Large intestine (tissue), 3 donors: ENCODE measurements at regions not wholly inside any gene's neighbourhood (a gene's known extent, or its start where the extent isn't known, plus 50 kb on each side); places are given as distances from the start of the nearest gene placed in this dataset.
"Not testable (repeated sequence)": the region's sequence is repeated elsewhere in the genome, so short reads cannot be mapped to it uniquely, and the experiment has no call there.

Experiments used
- DNase-seq, 2 donors: peaks; one replicate each; pipeline versions ENCODE4 v3.0.0 to v3.0.0-alpha.2; 2013
- H3K27ac ChIP-seq: one replicate; pipeline ENCODE4 v1.5.1; 2013; ENCODE audit warnings: low read length
- H3K27me3 ChIP-seq: 2 replicates; pipeline ENCODE4 v1.6.1; 2013; ENCODE audit warnings: low read length; ENCODE audit not compliant: control insufficient read depth, insufficient read depth
- H3K36me3 ChIP-seq: 2 replicates; pipeline ENCODE4 v1.6.1; 2013; ENCODE audit warnings: low read length; ENCODE audit not compliant: control insufficient read depth, insufficient read depth
- H3K4me1 ChIP-seq: one replicate; pipeline ENCODE4 v1.6.1; 2013; ENCODE audit warnings: low read length; ENCODE audit not compliant: control insufficient read depth, insufficient read depth
- H3K4me3 ChIP-seq: one replicate; pipeline ENCODE4 v1.5.1; 2013; ENCODE audit warnings: low read length
- H3K9me3 ChIP-seq: one replicate; pipeline ENCODE4 v1.6.1; 2013; ENCODE audit warnings: mild to moderate bottlenecking, low read depth, low read length, moderate library complexity; ENCODE audit not compliant: control insufficient read depth
- WGBS: methylation state at CpG from one replicate; pipeline ENCODE4 v1.1.5; 2013; ENCODE audit warnings: low lambda C conversion rate; ENCODE audit not compliant: insufficient coverage; 5-methylcytosine and 5-hydroxymethylcytosine counted together

- DNase-seq, result no peak
- Histone ChIP-seq H3K36me3 (no peaks in the 10 kb centered on the region), H3K4me3 (no peak overlapping the region), H3K27ac (no peak overlapping the region), H3K4me1 (no peaks in the 10 kb centered on the region), H3K9me3 (no peaks in the 10 kb centered on the region), H3K27me3 (no peaks in the 10 kb centered on the region)
- 100% methylated on average over 1 of the region's 1 CpG for WGBS
These were observed 266.4 kb downstream of the PYDC2 start for GRCh38 chr3:191727338-191727737.

- no CpG with 5 or more reads among the region's 1 CpG for WGBS
- no peaks in the 10 kb centered on the region for H3K27me3 ChIP-seq
- H3K4me1 ChIP-seq, result no peaks in the 10 kb centered on the region
- no peak for DNase-seq
- no peaks in the 10 kb centered on the region for H3K36me3 ChIP-seq
- no peak overlapping the region for H3K27ac ChIP-seq
- H3K9me3 ChIP-seq, result no peaks in the 10 kb centered on the region
- no peak overlapping the region for H3K4me3 ChIP-seq
These were observed 267.2 kb downstream of the PYDC2 start for GRCh38 chr3:191728186-191728585.

- H3K36me3 ChIP-seq, result no peaks in the 10 kb centered on the region
- H3K4me1 ChIP-seq, result no peaks in the 10 kb centered on the region
- no peak overlapping the region for H3K4me3 ChIP-seq
- WGBS, result no CpG with 5 or more reads among the region's 1 CpG
- DNase-seq, result no peak
- H3K27ac ChIP-seq, result no peak overlapping the region
- H3K9me3 ChIP-seq, result no peaks in the 10 kb centered on the region
- no peaks in the 10 kb centered on the region for H3K27me3 ChIP-seq
These were observed 276.8 kb downstream of the PYDC2 start for GRCh38 chr3:191737742-191738141.

GRCh38 chr3:191740712-191741111 is 279.7 kb downstream of the PYDC2 start:
- WGBS, result no CpG with 5 or more reads among the region's 2 CpGs
- no peaks in the 10 kb centered on the region for H3K9me3 ChIP-seq
- H3K27ac ChIP-seq, result no peak overlapping the region
- DNase-seq, result no peak
- no peaks in the 10 kb centered on the region for H3K27me3 ChIP-seq
- H3K36me3 ChIP-seq, result no peaks in the 10 kb centered on the region
- no peaks in the 10 kb centered on the region for H3K4me1 ChIP-seq
- no peak overlapping the region for H3K4me3 ChIP-seq

GRCh38 chr3:191741847-191742350 is 280.9 kb downstream of the PYDC2 start:
- not testable (repeated sequence) for H3K4me1 ChIP-seq, H3K9me3 ChIP-seq, H3K36me3 ChIP-seq, H3K4me3 ChIP-seq, DNase-seq, H3K27ac ChIP-seq, H3K27me3 ChIP-seq
- WGBS, result no CpG with 5 or more reads among the region's 1 CpG

GRCh38 chr3:191743283-191743682 is 282.3 kb downstream of the PYDC2 start:
- no peak for DNase-seq
- no peaks in the 10 kb centered on the region for H3K27me3 ChIP-seq
- H3K9me3 ChIP-seq, result no peaks in the 10 kb centered on the region
- WGBS, result no CpG with 5 or more reads among the region's 11 CpGs
- no peaks in the 10 kb centered on the region for H3K4me1 ChIP-seq
- H3K36me3 ChIP-seq, result no peaks in the 10 kb centered on the region
- H3K27ac ChIP-seq, result no peak overlapping the region
- H3K4me3 ChIP-seq, result no peak overlapping the region

GRCh38 chr3:191750618-191751017 is 289.7 kb downstream of the PYDC2 start:
- Histone ChIP-seq H3K36me3 (no peaks in the 10 kb centered on the region), H3K4me1 (no peaks in the 10 kb centered on the region), H3K9me3 (no peaks in the 10 kb centered on the region), H3K27me3 (no peaks in the 10 kb centered on the region), H3K4me3 (no peak overlapping the region), H3K27ac (no peak overlapping the region)
- no CpG with 5 or more reads among the region's 3 CpGs for WGBS
- no peak for DNase-seq

- Histone ChIP-seq H3K9me3 (no peaks in the 10 kb centered on the region), H3K27me3 (no peaks in the 10 kb centered on the region), H3K27ac (no peak overlapping the region), H3K4me3 (no peak overlapping the region), H3K4me1 (no peaks in the 10 kb centered on the region), H3K36me3 (no peaks in the 10 kb centered on the region)
- 100% methylated on average over 2 of the region's 3 CpGs for WGBS
- DNase-seq, result no peak
These were observed 292.2 kb downstream of the PYDC2 start for GRCh38 chr3:191753196-191753595.

- Histone ChIP-seq H3K27ac (no peak overlapping the region), H3K36me3 (no peaks in the 10 kb centered on the region), H3K9me3 (no peaks in the 10 kb centered on the region), H3K4me1 (no peaks in the 10 kb centered on the region), H3K4me3 (no peak overlapping the region), H3K27me3 (no peaks in the 10 kb centered on the region)
- 70% methylated on average over 2 of the region's 2 CpGs for WGBS
- no peak for DNase-seq
These were observed 300.9 kb downstream of the PYDC2 start for GRCh38 chr3:191761906-191762305.

- WGBS, result 40% methylated on average over 3 of the region's 5 CpGs
- H3K27ac ChIP-seq, result no peak overlapping the region
These were observed 301.5 kb downstream of the PYDC2 start for GRCh38 chr3:191762323-191762960.

GRCh38 chr3:191768421-191768820 is 307.5 kb downstream of the PYDC2 start:
- Histone ChIP-seq H3K4me1 (no peaks in the 10 kb centered on the region), H3K4me3 (no peak overlapping the region), H3K36me3 (no peaks in the 10 kb centered on the region), H3K9me3 (no peaks in the 10 kb centered on the region), H3K27me3 (no peaks in the 10 kb centered on the region), H3K27ac (no peak overlapping the region)
- no CpG with 5 or more reads among the region's 2 CpGs for WGBS
- DNase-seq, result no peak

More at GRCh38 chr3:191762323-191762960, 301.5 kb downstream of the PYDC2 start:
- no peak for DNase-seq
- H3K9me3 ChIP-seq, result no peaks in the 10 kb centered on the region
- H3K4me3 ChIP-seq, result no peak overlapping the region
- no peaks in the 10 kb centered on the region for H3K27me3 ChIP-seq
- no peaks in the 10 kb centered on the region for H3K36me3 ChIP-seq
- H3K4me1 ChIP-seq, result no peaks in the 10 kb centered on the region
